Tibial nerve (tissue), 4 donors: ENCODE measurements at regions not wholly inside any gene's neighbourhood (a gene's known extent, or its start where the extent isn't known, plus 50 kb on each side); places are given as distances from the start of the nearest gene placed in this dataset.

Experiments
- EP300 ChIP-seq, 2 donors: sonication (generic); formaldehyde crosslinking; IDR thresholded peaks; one replicate each; pipeline ENCODE4 v1.6.1; 2017; ENCODE audit warnings: antibody characterized with exemption in 2 of 2, mild to moderate bottlenecking in 1 of 2
- TF ChIP-seq, protein P1 (sequence below), 5 experiments: fragments of 200-600 bp in 3 of 5; fragments of 450-650 bp in 2 of 5; sonication (generic) in 3 of 5; IDR thresholded peaks; one replicate each; pipeline ENCODE4 v1.5.1; 2016 to 2019; ENCODE audit warnings: antibody characterized with exemption in 5 of 5, mild to moderate bottlenecking in 3 of 5, moderate library complexity in 2 of 5

DNA sequence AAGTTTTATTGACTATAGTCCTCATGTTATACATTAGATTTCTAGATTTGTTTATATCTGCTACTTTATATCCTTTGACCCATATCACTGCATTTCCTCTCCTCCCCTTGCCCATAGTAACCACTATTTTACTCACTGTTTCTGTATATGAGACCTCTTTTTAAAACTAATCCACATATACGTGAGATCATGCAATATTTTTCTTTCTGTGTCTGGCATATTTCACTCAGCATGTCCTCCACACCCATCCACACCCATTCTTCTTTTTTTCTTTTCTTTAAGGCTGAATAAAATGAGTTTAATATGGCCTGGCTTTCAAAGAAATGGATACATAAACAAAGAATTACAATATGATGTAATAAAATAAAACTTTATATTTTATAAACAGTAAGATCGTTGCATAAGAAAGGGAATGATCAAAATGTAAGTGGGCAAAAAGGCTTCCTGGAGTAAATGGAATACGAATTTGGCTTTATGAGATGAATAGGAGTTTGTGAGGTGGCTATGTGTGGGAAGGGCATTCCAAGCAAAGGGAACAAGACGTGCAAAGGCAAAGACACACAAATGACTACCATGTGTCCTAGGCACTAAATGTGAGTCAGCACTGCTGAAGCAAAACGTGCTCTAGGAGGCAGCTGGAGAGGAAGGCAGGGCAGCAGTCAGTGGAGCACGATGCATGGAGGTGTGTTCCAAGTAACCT lies 53.2 kb upstream of the HIF1A start:
- TF ChIP-seq, protein P1, sequence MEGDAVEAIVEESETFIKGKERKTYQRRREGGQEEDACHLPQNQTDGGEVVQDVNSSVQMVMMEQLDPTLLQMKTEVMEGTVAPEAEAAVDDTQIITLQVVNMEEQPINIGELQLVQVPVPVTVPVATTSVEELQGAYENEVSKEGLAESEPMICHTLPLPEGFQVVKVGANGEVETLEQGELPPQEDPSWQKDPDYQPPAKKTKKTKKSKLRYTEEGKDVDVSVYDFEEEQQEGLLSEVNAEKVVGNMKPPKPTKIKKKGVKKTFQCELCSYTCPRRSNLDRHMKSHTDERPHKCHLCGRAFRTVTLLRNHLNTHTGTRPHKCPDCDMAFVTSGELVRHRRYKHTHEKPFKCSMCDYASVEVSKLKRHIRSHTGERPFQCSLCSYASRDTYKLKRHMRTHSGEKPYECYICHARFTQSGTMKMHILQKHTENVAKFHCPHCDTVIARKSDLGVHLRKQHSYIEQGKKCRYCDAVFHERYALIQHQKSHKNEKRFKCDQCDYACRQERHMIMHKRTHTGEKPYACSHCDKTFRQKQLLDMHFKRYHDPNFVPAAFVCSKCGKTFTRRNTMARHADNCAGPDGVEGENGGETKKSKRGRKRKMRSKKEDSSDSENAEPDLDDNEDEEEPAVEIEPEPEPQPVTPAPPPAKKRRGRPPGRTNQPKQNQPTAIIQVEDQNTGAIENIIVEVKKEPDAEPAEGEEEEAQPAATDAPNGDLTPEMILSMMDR (IDR thresholded peaks at IDR 0.05): no peak
- no peak for TF ChIP-seq EP300 (IDR thresholded peaks at IDR 0.05)
